HG03469 (cell line): ENCODE measurements at regions not wholly inside any gene's neighbourhood (a gene's known extent, or its start where the extent isn't known, plus 50 kb on each side); places are given as distances from the start of the nearest gene placed in this dataset.

ENCODE experiments used
- ATAC-seq: cut with Tn5 transposase; IDR thresholded peaks from one replicate; pipeline ENCODE4 v1.9.1; 2021; ENCODE audit warnings: mild to moderate bottlenecking, moderate library complexity, moderate number of reproducible peaks; ENCODE audit not compliant: unreplicated experiment

DNA sequence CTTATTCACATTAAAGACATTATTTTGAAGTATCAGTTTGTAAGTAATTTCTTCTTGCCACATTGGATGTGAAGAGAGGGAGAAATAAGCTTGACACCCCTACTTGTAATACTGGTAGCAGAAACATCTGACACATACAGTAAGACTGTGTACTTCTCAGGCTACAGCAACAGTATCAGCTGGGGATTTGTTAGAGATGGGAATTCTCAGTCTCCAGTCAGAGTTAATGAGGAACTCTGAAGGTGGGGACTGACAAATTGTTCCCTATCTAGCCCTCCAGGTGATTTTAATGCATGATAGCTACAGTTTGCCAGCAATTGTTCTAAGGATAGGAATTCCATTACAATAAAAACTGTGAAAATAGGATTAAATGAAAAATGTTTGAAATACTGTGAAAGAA is 524.8 kb downstream of the PRR16 start:
- ATAC-seq: no peak

DNA sequence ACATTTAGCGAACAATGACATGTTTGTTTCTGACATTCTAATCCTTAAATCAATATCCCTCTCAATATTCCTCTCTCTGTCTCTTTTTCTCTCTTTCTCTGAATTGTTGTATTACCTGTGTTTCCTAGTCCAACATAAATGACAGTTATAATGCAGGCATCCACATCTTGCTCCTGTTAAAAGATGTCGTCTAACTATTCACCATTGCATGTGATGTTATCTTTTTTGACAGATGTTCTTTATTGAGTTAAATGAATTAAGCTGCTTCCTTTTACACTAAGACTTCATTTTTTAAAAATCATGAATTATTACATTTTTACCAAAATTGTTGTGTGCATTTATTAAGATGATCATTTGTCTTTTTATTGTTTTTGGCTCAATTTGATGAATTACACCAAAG is 527.5 kb downstream of the PRR16 start:
- no peak for ATAC-seq

DNA sequence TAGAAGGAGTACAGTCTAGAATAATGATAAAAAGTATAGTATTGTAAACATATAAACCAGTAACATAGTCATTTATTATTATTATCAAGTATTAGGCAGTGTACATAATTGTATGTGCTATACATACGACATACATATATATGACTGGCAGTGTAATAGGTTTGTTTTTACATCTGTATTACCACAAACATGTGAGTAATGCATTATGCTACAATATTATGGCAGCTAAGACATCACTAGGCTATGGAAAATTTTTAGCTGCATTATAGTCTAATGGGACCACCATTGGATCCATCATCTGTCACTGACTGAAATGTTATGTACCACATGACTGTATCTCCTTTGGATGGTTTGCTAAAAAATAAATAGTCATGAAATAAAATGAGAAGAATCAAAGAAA is 530.0 kb downstream of the PRR16 start:
- ATAC-seq: no peak

DNA sequence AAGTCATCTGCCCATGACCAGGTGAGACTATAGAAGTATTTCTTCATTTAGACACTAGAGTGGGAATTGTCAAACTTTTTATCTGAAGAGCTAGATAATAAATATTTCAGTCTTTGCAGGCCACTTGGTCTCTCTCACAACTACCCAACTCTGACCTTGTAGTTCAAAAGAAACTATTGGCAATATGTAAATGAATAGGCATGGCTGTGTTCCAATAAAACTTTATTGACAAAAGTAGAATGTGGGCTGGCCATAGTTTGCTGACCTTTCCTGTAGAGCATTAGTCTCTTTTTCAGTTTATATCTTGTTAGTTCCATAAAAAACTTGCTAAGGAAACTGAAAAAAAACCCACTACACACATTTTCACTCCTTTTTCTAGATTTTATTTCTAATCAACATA is 535.5 kb downstream of the PRR16 start:
- ATAC-seq: no peak

DNA sequence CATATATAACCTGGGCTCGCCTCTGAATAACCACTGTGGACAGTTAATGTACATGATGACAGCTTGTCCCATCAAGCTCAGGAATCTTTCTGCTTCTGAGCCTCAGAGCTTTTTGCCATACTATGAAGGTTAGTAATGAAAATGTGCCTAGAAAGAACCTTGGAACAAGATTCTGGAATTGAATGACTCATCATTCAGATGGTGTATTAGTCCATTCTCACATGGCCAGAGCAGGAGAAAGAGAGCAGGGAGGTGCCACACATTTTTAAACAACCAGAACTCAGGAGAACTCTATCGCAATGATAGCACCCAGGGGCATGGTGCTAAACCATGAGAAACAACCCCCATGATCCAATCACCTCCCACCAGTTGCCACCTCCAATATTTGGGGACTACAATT is 542.1 kb downstream of the PRR16 start:
- ATAC-seq: no peak

DNA sequence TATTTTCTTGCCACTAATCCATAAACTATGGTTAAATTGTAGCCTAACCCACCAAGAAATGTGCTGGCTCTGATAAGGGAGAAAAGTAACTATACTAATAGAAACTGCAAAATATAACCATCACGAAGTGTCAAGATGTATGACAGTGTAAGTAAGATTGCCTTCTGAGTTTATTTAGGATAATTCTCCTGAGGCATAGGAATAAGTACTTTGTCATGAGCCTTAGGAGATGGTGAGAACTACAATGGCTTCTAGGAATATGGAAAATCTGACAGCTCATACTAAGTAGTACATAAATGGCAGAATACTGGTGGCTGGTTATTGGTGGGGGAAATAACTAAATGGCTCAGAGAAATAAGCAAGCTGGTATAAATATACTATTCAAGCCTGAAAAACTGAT is 543.9 kb downstream of the PRR16 start:
- ATAC-seq: no peak

DNA sequence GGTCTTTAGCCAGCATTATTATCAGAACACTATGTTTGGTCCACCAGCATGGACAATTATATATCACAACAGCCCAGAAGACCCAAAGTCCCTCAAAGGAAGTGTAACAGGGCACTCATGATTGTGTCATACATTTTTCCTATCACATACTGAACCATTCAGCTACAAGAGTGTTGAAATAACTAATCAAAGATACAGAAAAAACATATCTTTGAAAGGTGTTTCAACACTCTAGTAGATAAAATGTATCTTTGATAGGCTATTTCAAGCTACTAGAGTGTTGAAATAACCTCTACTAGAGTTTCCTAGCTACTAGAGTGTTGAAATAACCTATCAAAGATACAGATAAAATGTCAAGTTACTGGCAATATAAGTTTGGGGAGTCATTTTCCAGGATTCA is 545.0 kb downstream of the PRR16 start:
- no peak for ATAC-seq

DNA sequence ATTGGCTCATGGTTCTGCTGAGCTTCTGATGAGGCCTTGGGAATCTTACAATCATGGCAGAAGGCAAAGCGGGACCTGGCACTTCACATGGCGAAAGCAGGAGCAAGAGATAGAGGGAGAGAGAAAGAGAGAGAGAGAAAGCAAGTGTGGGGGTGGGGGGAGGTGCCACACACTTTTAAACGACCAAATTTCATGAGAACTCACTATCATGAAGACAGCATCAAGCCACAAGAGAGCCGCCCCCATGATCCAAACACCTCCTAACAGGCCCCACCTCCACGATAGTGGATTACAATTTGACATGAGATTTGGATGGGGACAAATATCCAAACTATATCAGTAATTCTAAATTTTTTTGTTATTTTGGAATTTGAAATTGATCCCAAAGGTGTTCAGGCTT is 553.9 kb downstream of the PRR16 start:
- ATAC-seq: no peak

DNA sequence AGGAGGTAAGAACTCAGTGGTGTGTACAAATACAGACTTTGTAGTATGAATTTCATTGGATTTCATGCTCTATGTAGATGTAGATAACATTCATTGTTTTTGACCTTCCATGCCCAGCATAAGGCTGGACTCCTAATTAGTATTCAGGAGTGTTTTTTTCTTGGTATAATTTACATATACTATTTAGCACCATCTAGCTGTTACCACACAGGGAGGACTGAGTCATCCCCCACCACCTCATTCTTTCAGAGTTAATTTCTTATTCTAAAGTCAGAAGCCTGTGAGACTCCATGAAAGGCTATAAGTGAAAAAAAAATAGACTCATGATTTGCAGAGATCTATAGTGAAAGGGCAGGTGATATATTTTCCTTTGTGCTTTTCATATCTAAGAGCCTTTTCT is 555.0 kb downstream of the PRR16 start:
- ATAC-seq: no peak

DNA sequence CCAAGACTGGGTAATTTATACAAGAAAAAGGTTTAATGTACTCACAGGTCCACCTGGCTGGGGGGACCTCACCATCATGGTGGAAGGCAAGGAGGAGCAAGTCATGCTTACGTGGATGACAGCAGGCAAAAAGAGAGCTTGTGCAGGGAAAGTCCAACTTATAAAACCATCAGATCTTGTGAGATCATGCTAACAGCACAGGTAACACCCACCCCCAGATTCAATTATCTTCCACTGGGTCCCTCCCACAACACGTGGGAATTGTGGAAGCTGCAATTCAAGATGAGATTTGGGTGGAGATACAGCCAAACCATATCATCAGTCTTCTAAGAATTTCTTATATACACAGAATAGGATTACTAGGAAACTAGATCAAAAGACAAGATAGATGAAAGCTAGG is 555.6 kb downstream of the PRR16 start:
- ATAC-seq: no peak

DNA sequence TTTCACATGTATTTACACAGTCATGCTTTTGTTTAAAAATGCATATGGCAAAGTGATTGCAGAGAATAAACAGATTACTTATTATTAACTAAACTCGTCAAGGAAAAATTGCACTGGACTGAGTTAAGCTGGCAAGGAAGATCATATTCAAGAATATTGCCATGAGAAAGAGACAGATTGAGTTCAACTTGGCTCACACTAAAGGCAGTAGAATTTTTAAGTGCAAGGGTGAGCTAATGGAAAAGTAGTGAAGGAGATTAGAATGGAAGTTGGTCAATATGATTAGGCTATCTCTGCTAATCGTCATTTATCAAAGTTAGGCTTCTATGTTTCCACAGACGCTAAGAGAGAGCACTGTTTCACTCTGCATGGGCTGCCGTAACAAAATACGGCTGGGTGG is 557.6 kb downstream of the PRR16 start:
- ATAC-seq: no peak

DNA sequence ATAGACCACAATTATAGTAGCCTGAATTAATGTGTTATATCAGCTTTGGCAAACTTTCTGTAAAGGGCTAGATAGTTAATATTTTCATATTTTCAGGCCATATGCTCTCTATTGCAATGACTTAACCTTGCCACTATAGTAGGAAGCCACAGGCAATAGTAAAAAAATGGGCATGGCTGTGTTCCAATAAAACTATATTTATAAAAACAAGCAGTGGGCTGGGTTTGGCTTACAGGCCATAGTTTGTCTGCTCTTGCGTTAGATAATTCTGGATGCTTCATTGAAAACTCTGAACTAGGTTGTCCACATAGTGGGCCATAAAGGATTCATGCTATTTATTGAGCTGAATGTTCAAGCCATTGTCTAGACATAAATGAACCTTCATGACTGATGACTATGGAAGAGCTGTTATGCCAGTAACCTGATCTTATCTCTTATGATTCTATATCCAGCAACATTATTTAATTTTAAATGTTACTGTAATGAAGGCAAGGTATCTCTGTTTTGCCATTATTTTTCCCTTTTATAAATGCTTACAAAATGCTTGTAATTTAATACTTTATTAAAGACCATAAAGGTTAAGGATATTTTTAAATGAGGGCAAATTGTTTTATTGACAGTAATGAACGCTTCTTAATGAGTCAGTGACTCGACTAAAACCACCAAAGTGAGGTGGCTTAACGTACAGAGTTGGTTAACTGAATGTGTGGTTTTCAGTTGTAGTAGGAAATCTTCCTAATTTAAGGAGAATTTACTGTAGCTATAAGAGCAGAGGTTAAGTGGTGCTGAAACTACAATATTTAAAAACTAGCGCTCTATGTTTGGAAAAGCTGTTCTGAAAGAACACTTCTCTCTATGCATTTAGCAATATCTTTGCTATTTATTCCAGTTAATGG is 560.6 kb downstream of the PRR16 start:
- ATAC-seq: no peak

DNA sequence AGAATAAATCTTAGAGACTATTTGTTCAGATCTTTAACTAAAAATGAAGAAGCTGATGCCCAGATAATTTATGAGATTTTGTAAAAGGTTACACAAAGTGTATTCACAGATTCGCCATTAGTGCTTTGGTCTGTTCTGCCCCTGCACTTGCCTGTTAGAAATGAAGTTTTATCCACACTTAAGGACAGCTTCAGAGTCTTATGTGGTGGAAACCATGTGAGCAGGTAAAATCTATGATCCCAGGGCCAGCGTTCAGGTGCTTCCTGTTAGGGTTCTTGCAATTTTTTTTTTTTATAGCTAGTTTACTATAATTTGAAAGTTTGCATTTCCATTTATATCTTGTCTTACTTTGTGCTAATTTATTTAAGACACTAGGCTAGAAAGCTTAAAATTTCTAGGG is 561.6 kb downstream of the PRR16 start:
- no peak for ATAC-seq

DNA sequence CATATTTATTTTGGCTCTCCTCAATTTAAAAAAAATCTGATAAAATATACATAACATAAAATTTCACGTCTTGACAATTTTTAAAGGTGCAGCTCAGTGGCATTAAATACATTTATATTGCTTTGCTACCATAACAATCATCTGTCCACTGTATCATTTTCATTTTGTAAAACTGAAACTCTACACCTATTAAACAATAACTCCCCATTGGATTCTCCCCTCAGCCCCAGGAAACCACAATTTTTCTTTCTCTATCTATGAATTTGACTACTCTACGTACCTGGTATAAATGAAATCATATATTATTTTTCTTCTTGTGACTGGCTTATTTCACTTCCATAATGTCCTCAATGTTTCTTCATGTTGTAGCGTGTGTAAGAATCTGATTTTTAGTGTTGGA is 563.5 kb downstream of the PRR16 start:
- ATAC-seq: no peak

DNA sequence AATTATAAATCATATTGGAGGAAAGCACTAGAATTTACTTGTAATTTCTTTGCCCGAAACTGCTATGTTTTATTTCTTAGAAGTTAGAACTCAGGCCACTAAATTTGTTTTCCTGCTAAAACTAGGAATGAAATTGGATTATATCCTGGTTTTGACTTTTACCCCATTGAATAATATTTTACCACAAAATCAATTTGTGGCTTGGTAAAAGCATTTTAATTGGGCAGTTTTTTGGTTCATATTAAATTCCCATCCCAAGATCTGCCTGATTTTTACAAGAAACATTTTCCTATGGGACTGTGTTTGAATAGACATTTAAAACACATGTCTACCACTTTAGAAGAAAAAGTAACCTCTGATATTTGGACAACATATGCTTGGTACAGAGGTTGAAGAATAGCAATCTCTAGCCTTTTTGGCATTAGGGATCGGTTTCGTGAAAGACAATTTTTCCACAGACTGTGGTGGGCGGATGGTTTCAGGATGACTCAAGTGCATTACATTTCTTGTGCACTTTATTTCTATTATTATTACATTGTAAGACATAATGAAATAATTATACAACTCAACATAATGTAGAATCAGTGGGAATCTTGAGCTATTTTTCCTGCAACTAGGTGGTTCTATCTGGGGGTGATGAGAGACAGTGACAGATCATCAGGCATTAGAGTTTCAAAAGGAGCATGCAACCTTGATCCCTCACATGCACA is 565.6 kb downstream of the PRR16 start:
- no peak for ATAC-seq

DNA sequence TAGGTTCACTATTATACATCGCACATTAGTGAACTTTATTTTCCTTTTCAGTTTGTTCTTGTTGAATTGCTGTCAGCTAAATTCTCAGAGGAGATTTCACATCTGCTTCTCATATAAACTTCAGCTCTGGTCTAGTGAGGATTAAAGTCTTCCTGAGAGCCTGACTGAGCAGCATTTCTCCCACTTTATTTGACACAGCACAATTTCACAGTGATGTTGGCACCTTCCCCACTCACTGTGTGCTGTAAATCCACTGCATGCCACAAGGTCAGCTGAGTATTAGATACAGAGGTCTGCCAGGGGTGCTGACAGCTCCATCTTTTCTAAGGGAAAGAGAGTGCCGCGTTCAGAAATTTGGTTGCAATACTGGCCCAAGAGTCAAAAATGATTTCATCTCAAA is 567.4 kb downstream of the PRR16 start:
- no peak for ATAC-seq

DNA sequence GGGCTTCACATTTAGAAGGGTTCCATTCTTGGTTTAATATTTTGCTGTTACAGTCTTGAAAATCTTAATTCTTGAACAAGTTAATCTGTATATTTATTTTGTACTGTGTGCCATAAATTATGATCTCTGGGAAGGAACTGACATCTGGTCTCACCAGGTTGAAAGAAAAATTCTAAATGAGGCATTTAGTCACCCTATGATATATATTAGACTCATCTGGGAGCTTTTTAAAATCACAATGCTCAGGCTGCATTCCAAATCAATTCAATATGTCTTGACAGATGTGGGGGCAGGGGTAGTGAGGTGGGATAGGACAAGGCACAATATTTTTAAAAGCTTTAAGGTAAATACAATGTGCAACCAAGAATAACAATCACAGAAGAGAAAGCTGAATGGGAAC is 569.2 kb downstream of the PRR16 start:
- ATAC-seq: no peak

DNA sequence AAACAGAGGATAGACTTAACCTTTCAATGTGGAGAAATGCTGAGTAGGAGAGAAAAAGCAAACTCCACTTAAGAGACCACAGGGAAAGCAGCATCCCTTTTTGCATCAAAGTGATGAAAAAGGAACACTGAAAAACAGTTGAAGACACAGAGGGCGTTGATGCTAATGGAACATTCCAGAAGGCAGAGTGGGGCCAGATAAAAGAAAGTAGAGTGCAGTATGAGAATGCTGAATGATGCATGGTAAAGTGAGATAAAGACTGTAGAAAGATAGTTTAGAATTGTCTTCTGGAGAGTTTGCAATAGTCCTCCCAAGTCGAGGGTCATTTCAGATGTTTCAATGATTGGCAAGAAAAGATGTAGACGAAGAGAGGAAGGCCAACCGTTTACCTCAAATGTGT is 574.3 kb downstream of the PRR16 start:
- ATAC-seq: no peak

DNA sequence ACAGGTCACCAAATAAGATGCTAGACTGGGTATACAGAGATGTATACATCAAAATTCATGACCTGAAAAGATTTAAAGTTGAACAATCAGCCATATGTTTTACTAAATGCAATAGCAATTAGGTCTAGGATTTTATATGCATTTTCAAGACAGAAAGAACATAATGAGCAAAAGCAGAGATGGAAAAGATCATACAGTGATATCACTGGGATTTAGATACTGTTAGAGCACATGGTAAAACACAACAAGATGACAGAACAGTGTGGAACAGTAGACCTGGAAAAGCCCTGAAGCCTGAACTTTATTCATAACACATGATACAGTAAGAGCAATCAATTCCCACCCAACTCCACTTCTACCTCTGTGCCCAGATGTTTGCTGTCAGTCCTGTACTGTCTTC is 585.9 kb downstream of the PRR16 start:
- no peak for ATAC-seq

DNA sequence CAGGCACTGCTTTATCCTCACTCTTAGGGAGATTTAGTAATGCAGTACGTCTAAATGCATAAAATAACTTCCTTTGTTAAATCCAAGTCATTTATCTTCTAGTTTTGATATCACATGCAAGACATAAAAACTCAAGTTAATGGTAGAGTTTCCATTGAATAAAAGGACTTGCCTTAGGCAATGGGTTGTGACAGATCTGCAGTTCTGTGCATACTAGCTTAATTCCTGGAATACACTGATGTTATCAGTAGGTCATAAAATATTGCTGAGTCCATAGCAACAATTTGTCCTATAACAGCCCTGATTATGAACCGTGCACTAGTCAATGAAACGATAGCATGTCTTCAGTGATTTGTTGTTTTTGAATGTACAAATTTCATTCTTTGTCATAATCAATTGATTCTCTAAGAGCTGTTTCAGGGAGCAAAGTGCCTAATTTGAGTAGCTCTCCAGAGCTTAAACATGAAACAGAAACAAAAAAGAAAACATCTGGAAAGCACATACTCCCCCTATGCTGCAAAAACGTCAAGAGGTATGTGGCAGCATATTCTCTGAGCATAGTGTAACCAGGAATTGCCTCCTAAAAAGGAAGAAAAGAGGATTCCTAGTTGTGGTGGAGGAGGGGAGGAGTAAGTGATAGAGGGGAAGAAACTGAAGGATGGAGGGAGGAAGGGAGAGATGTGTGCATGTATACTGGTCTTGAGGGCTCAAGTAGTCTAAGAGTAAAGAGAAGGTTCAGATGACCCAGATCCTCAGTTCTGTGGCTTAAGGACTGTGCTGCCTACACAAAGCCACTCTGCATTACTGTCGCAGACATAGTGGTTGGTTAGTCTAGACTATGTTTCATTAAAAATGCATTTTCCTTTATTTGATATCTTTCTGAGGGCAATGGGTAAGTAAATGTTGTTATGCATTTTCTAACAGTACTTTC is 589.2 kb downstream of the PRR16 start:
- no peak for ATAC-seq

DNA sequence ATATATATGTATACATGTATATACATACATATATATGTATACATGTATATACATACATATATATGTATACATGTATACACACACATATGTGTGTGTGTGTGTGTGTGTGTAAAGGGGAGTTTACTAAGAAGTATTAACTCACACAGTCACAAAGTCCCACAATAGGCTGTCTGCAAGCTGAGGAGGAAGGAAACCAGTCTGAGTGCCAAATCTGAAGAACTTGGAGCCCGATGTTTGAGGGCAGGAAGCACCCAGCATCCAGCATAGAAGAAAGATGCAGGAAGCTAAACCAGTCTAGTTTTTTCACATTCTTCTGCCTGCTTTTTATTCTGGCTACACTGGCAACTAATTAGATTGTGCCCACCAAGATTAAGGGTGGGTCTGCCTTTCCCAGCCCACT is 591.5 kb downstream of the PRR16 start:
- ATAC-seq: no peak
